Upper lobe of left lung (tissue), 4 donors: ENCODE measurements at regions not wholly inside any gene's neighbourhood (a gene's known extent, or its start where the extent isn't known, plus 50 kb on each side); places are given as distances from the start of the nearest gene placed in this dataset.

Source experiments
- CTCF ChIP-seq, 6 experiments: fragments of 450-650 bp in 4 of 6; fragments of 200-600 bp in 2 of 6; sonication (generic) in 2 of 6; IDR thresholded peaks; one replicate each; pipeline ENCODE4 v1.5.1; 2016 to 2019; ENCODE audit warnings: antibody characterized with exemption in 6 of 6
- EP300 ChIP-seq, 4 donors: sonication (generic); formaldehyde crosslinking; IDR thresholded peaks; one replicate each; pipeline ENCODE4 v1.5.1; 2017; ENCODE audit warnings: antibody characterized with exemption in 4 of 4, control low read depth in 2 of 4
- POLR2A ChIP-seq, 4 donors: fragments of 450-650 bp; IDR thresholded peaks; one replicate each; pipeline ENCODE4 v1.5.1; 2016 to 2017; ENCODE audit warnings: antibody characterized with exemption in 4 of 4, mild to moderate bottlenecking in 2 of 4
- POLR2AphosphoS5 ChIP-seq, 2 donors: sonication (generic); formaldehyde crosslinking; IDR thresholded peaks; one replicate each; pipeline ENCODE4 v1.5.1; 2017; ENCODE audit warnings: antibody characterized with exemption in 2 of 2

- TF ChIP-seq EP300 (IDR thresholded peaks at IDR 0.05): no peak
- no peak for TF ChIP-seq CTCF (IDR thresholded peaks at IDR 0.05)
- TF ChIP-seq POLR2A (IDR thresholded peaks at IDR 0.05): no peak
- TF ChIP-seq POLR2AphosphoS5 (IDR thresholded peaks at IDR 0.05): no peak
Observed at GRCh38 chr6:108777536-108777935, 70.7 kb upstream of the ARMC2 start.
